DND-41 (cell line): ENCODE measurements at regions not wholly inside any gene's neighbourhood (a gene's known extent, or its start where the extent isn't known, plus 50 kb on each side); places are given as distances from the start of the nearest gene placed in this dataset.

ENCODE experiments used
- ATAC-seq: fragments of 200-7000 bp; cut with Tn5 transposase; 3 replicates; pipeline ENCODE4 v1.9.1; 2021; ENCODE audit warnings: low read depth; ENCODE audit not compliant: insufficient read depth
- DNase-seq: peaks from one replicate; pipeline ENCODE4 v3.0.0-alpha.2; 2020
- H2AFZ ChIP-seq: 2 replicates; pipeline ENCODE4 v1.6.0; 2012; ENCODE audit warnings: low read depth, low read length
- H3K27ac ChIP-seq: 2 replicates; pipeline ENCODE4 v1.5.1; 2012; ENCODE audit warnings: low read length, inconsistent platforms
- H3K27me3 ChIP-seq: fragments of 200-600 bp; sonication (generic); 2 replicates; pipeline ENCODE4 v1.6.0; 2012; ENCODE audit warnings: low read length, mild to moderate bottlenecking, inconsistent platforms; ENCODE audit not compliant: insufficient read depth, poor library complexity
- H3K36me3 ChIP-seq: 2 replicates; pipeline ENCODE4 v1.5.1; 2012; ENCODE audit warnings: low read length, inconsistent platforms; ENCODE audit not compliant: insufficient read depth
- H3K4me1 ChIP-seq: 2 replicates; pipeline ENCODE4 v1.5.1; 2012; ENCODE audit warnings: mild to moderate bottlenecking, low read length; ENCODE audit not compliant: insufficient read depth
- H3K4me2 ChIP-seq: 2 replicates; pipeline ENCODE4 v1.6.0; 2012; ENCODE audit warnings: mild to moderate bottlenecking, moderate library complexity, low read length, inconsistent platforms; ENCODE audit not compliant: insufficient read depth
- H3K4me3 ChIP-seq, 2 experiments: fragments of 200-600 bp in 1 of 2; shearing (Covaris generic) in 1 of 2; 2 replicates each; pipeline ENCODE4 v1.5.1; 2012 to 2016; ENCODE audit warnings: inconsistent platforms in 2 of 2, low read length in 2 of 2, mild to moderate bottlenecking in 2 of 2, low read depth in 1 of 2, moderate library complexity in 1 of 2
- H3K79me2 ChIP-seq: 2 replicates; pipeline ENCODE4 v1.6.0; 2012; ENCODE audit warnings: low read length, inconsistent platforms; ENCODE audit not compliant: insufficient read depth
- H3K9ac ChIP-seq: 2 replicates; pipeline ENCODE4 v1.6.0; 2012; ENCODE audit warnings: low read depth, mild to moderate bottlenecking, inconsistent platforms, low read length, moderate library complexity
- H3K9me3 ChIP-seq: 2 replicates; pipeline ENCODE4 v1.5.1; 2012; ENCODE audit warnings: low read length, moderate library complexity, mild to moderate bottlenecking, inconsistent platforms; ENCODE audit not compliant: insufficient read depth, severe bottlenecking
- H4K20me1 ChIP-seq: 2 replicates; pipeline ENCODE4 v1.6.0; 2012; ENCODE audit warnings: low read length; ENCODE audit not compliant: insufficient read depth
- CTCF ChIP-seq: IDR thresholded peaks from 2 replicates; pipeline ENCODE4 v1.5.1; 2012; ENCODE audit warnings: borderline replicate concordance, low read length, moderate library complexity, mild to moderate bottlenecking; ENCODE audit not compliant: poor library complexity, severe bottlenecking; ENCODE audit errors: extremely low read depth
- EZH2 ChIP-seq: IDR thresholded peaks from 3 replicates; pipeline ENCODE4 v1.6.1; 2012; ENCODE audit warnings: borderline replicate concordance, low read depth, mild to moderate bottlenecking, moderate library complexity, low read length, inconsistent platforms; ENCODE audit not compliant: severe bottlenecking

DNA sequence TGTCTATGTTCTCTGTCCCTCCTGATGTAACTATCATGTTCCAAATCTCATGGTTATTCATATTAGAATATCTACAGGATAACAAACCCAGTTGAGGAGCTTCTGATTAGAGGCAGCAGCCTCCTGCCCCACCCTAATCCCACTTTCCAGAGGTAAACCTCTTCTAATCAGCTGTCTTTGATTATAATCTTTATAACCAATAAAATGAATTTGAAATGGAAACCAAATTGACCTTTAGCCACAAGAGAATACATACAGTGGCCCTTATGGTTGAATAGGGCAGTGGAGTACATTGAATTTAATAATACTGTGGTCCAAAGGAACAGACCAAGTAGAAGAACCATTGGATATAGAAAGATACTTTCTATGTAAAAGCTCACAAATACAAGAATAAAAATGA, 281.3 kb upstream of the UMPS start:
- Histone ChIP-seq H3K79me2 (no peaks in the 10 kb centered on the region), H3K9me3 (no peaks in the 10 kb centered on the region), H2AFZ (no peak overlapping the region), H3K9ac (no peak overlapping the region), H3K27me3 (peaks cover 7% of the 10 kb centered on the region), H3K27ac (no peak overlapping the region), H3K4me3 (no peak overlapping the region), H3K4me1 (no peaks in the 10 kb centered on the region), H3K4me2 (no peak overlapping the region), H3K36me3 (no peaks in the 10 kb centered on the region), H4K20me1 (no peaks in the 10 kb centered on the region)
- TF ChIP-seq EZH2 (no peak), CTCF (no peak)
- DNase-seq (no peak), ATAC-seq (no peak)

DNA sequence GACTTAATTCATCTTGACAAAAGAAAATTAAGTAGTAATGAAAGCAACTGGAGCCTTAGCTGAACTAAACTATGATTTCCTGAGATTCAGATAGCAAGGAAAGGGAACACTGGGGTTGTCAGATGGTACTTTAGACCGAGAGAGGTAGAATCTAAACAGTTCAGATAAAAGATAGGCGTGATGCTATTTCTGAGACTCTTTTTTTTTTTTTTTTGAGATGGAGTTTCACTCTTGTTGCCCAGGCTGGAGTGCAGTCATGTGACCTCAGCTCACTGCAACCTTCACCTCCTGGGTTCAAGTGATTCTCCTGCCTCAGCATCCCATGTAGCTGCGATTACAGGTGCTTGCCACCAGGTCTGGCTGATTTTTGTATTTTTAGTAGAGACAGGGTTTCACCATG, 279.9 kb upstream of the UMPS start:
- no peak for TF ChIP-seq CTCF
- no peak overlapping the region for H3K9ac ChIP-seq
- H3K36me3 ChIP-seq, result no peaks in the 10 kb centered on the region
- DNase-seq (no peak), ATAC-seq (no peak)
- H3K27ac ChIP-seq, result no peak overlapping the region
- peaks cover 6% of the 10 kb centered on the region for H3K27me3 ChIP-seq
- no peaks in the 10 kb centered on the region for H4K20me1 ChIP-seq
- no peak overlapping the region for H3K4me2 ChIP-seq
- no peaks in the 10 kb centered on the region for H3K79me2 ChIP-seq
- no peak overlapping the region for H2AFZ ChIP-seq
- H3K9me3 ChIP-seq, result no peaks in the 10 kb centered on the region
- no peaks in the 10 kb centered on the region for H3K4me1 ChIP-seq
- H3K4me3 ChIP-seq, result no peak overlapping the region

- Histone ChIP-seq H3K4me2 (no peak overlapping the region), H3K9ac (no peak overlapping the region), H3K9me3 (no peaks in the 10 kb centered on the region), H3K27me3 (peaks cover 6% of the 10 kb centered on the region), H3K27ac (no peak overlapping the region), H3K79me2 (no peaks in the 10 kb centered on the region), H2AFZ (no peak overlapping the region), H4K20me1 (no peaks in the 10 kb centered on the region), H3K4me1 (no peaks in the 10 kb centered on the region), H3K4me3 (no peak overlapping the region), H3K36me3 (no peaks in the 10 kb centered on the region)
- DNase-seq (no peak), ATAC-seq (no peak)
- TF ChIP-seq EZH2 (no peak), CTCF (no peak)
Observed at GRCh38 chr3:124451630-124452317, 278.5 kb upstream of the UMPS start.

DNA sequence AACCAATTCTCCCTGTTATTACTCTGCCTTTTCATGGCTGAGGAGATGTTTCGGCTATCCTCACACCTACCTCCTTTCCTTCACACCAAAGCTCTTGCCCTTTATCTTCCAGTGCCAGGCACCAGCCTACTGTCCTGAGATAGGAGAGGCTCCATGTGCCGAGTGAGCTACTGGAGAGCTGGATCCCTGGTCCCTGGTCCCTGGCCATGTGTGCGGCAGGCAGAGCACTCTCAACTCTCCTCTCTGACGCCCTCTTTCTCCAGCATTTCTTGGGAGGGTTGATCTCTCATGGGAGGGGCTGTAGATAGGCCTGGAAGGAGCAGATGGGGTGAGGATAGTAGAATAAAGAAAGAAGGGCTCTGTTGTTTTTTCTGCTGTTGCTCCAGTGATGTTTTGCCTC, 277.1 kb upstream of the UMPS start:
- DNase-seq, result no peak
- TF ChIP-seq CTCF (no peak), EZH2 (no peak)

More for the DNA sequence above, 277.1 kb upstream of the UMPS start:
- Histone ChIP-seq H3K27ac (no peak overlapping the region), H2AFZ (no peak overlapping the region), H3K4me1 (no peaks in the 10 kb centered on the region), H3K4me3 (no peak overlapping the region), H3K79me2 (no peaks in the 10 kb centered on the region), H3K9me3 (no peaks in the 10 kb centered on the region), H4K20me1 (no peaks in the 10 kb centered on the region), H3K9ac (no peak overlapping the region), H3K4me2 (no peak overlapping the region), H3K27me3 (peaks cover 2% of the 10 kb centered on the region), H3K36me3 (no peaks in the 10 kb centered on the region)
- ATAC-seq, result no peak
